Keratinocyte (primary cell): ENCODE measurements at regions not wholly inside any gene's neighbourhood (a gene's known extent, or its start where the extent isn't known, plus 50 kb on each side); places are given as distances from the start of the nearest gene placed in this dataset.

ENCODE experiments used
- EZH2 ChIP-seq: IDR thresholded peaks from one replicate; pipeline ENCODE4 v1.6.1; 2012; ENCODE audit warnings: inconsistent platforms, mild to moderate bottlenecking, low read length, moderate library complexity
- TF ChIP-seq, protein P1 (sequence below), 3 experiments: IDR thresholded peaks in 1 of 3; conservative IDR thresholded peaks in 1 of 3; optimal IDR thresholded peaks in 1 of 3; 2 replicates in 2 of 3; 3 replicates in 1 of 3; pipeline versions ENCODE3 to v1.5.1; 2011; ENCODE audit warnings: low read length in 3 of 3, mild to moderate bottlenecking in 3 of 3, moderate library complexity in 2 of 3, control low read depth in 1 of 3, inconsistent platforms in 1 of 3; ENCODE audit not compliant: insufficient read depth in 2 of 3; ENCODE audit errors: extremely low read depth in 1 of 3

DNA sequence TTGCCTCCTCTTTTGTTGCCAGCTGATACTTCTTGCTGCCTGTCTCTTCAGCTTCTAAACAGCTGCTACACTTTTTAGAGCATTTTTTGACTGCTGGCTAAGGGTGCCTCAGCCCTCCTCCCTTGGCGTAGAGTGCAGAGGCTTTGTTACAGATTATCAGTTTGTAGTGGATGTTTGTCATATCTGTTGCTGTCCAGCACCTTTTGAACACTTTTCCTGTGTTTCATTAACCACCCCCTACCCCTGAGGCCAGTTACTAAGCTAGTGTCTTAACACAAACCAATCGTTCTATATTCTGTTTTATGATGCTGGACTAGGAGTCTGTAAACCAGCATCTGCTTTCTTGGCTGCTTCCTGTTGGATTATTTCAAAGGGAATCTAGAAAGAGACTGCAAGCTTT lies 441.5 kb downstream of the DNAH5 start:
- TF ChIP-seq, protein P1, sequence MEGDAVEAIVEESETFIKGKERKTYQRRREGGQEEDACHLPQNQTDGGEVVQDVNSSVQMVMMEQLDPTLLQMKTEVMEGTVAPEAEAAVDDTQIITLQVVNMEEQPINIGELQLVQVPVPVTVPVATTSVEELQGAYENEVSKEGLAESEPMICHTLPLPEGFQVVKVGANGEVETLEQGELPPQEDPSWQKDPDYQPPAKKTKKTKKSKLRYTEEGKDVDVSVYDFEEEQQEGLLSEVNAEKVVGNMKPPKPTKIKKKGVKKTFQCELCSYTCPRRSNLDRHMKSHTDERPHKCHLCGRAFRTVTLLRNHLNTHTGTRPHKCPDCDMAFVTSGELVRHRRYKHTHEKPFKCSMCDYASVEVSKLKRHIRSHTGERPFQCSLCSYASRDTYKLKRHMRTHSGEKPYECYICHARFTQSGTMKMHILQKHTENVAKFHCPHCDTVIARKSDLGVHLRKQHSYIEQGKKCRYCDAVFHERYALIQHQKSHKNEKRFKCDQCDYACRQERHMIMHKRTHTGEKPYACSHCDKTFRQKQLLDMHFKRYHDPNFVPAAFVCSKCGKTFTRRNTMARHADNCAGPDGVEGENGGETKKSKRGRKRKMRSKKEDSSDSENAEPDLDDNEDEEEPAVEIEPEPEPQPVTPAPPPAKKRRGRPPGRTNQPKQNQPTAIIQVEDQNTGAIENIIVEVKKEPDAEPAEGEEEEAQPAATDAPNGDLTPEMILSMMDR (optimal IDR thresholded peaks at IDR 0.05 in 1 of 3, IDR thresholded peaks at IDR 0.05 in 1 of 3, conservative IDR thresholded peaks at IDR 0.05 in 1 of 3; ENCODE audit: extremely low read depth in 1 of 3, insufficient read depth in 2 of 3, low read length in 3 of 3): no peak
- TF ChIP-seq EZH2: no peak
